ENCODE measurements at regions not wholly inside any gene's neighbourhood (a gene's known extent, or its start where the extent isn't known, plus 50 kb on each side); places are given as distances from the start of the nearest gene placed in this dataset.

DNA sequence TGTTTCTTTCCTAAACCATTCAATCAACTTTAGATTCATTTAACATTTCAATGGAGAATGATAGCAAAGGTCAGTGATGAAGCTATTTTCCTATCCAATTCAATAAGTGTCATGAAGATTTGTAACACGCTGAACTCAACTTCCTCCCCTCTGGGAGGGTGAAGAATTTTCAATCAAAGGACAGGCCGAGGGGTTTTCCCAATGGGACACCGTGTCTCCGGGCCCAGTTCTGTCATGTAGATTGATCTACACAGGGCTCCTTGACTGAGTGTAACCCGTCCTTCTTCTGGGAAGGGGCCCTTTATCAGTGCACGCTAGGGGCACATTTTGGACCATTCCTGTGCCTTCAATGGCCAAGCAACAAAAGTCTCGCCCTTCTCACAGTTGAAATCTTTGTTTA is 90.1 kb downstream of the KCNE4 start:
- 81 to 84% methylated on average over 6 to 7 of the region's 7 CpGs for WGBS, 2 experiments (ENCODE audit: insufficient coverage in 2 of 2)
- H3K4me3 ChIP-seq (ENCODE audit: extremely low read depth, insufficient read depth, low read length, poor library complexity, severe bottlenecking) = no peak overlapping the region
- no peaks in the 10 kb centered on the region for H3K36me3 ChIP-seq (ENCODE audit: control insufficient read depth, insufficient read depth, low read length)
- H3K27ac ChIP-seq (ENCODE audit: low read depth, low read length, severe bottlenecking) = no peak overlapping the region
- no peaks in the 10 kb centered on the region for H3K4me1 ChIP-seq (ENCODE audit: control insufficient read depth, insufficient read depth, low read length, poor library complexity, severe bottlenecking)
- H3K9me3 ChIP-seq (ENCODE audit: control insufficient read depth, low read length) = no peaks in the 10 kb centered on the region

- no peak overlapping the region for H3K27ac ChIP-seq (ENCODE audit: low read depth, low read length, severe bottlenecking)
- no peaks in the 10 kb centered on the region for H3K9me3 ChIP-seq (ENCODE audit: control insufficient read depth, low read length)
- 56 to 92% methylated on average over 1 to 2 of the region's 3 CpGs for WGBS, 2 experiments (ENCODE audit: insufficient coverage in 2 of 2)
- no peak overlapping the region for H3K4me3 ChIP-seq (ENCODE audit: extremely low read depth, insufficient read depth, low read length, poor library complexity, severe bottlenecking)
- H3K36me3 ChIP-seq (ENCODE audit: control insufficient read depth, insufficient read depth, low read length) = no peaks in the 10 kb centered on the region
- no peaks in the 10 kb centered on the region for H3K4me1 ChIP-seq (ENCODE audit: control insufficient read depth, insufficient read depth, low read length, poor library complexity, severe bottlenecking)
Measured at GRCh38 chr2:223147431-223147830, 95.4 kb downstream of the KCNE4 start.

DNA sequence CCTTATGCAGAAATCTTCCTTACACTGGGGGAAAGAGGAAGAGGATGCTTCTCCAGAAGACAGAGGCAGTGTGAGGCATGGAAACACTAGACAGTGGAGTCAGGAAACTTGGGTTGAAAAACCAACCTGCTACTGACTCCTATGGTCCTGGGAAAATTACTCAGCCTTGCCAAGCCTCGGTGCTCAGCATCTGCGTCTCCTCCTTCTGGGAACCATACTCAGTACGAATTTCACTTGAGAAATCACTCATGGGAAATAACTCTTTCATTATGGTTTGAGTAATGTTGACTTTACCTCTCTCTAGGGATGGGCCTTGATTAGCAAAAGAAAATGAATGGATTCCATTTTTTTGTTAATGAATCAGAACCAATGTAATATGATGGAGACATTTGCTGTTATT is 96.5 kb downstream of the KCNE4 start:
- H3K4me3 ChIP-seq (ENCODE audit: extremely low read depth, insufficient read depth, low read length, poor library complexity, severe bottlenecking) = no peak overlapping the region
- H3K27ac ChIP-seq (ENCODE audit: low read depth, low read length, severe bottlenecking) = no peak overlapping the region
- no peaks in the 10 kb centered on the region for H3K36me3 ChIP-seq (ENCODE audit: control insufficient read depth, insufficient read depth, low read length)
- H3K9me3 ChIP-seq (ENCODE audit: control insufficient read depth, low read length) = no peaks in the 10 kb centered on the region
- WGBS, 2 experiments (ENCODE audit: insufficient coverage in 2 of 2) = 71% methylated on average over 1 of the region's 3 CpGs; no CpG with 5 or more reads in 1 of the 2 experiments
- no peaks in the 10 kb centered on the region for H3K4me1 ChIP-seq (ENCODE audit: control insufficient read depth, insufficient read depth, low read length, poor library complexity, severe bottlenecking)

DNA sequence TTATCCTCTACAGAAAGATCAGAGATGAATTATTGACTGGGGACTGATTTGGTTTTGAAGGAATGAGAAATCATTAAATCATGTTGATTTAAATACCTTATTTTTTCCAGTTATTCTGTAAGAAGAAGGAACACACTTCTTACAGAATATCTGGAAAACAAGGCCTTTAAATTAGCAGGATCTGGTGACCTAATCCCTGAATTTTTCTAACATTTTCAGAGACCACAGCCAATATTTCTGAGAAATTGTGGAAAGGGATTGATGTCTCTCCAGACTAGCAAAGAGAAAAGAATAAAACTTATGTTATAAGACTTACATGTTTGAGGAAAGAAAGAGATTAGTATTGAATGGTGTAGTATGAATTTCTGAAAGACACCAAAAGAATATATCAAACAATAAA is 104.0 kb downstream of the KCNE4 start:
- H3K4me1 ChIP-seq (ENCODE audit: control insufficient read depth, insufficient read depth, low read length, poor library complexity, severe bottlenecking) = no peaks in the 10 kb centered on the region

GRCh38 chr2:223161873-223162458 is 110.0 kb downstream of the KCNE4 start:
- 90 to 100% methylated on average over 3 to 6 of the region's 8 CpGs for WGBS, 2 experiments (ENCODE audit: insufficient coverage in 2 of 2)
- no peaks in the 10 kb centered on the region for H3K4me1 ChIP-seq (ENCODE audit: control insufficient read depth, insufficient read depth, low read length, poor library complexity, severe bottlenecking)
- H3K4me3 ChIP-seq (ENCODE audit: extremely low read depth, insufficient read depth, low read length, poor library complexity, severe bottlenecking) = no peak overlapping the region
- H3K36me3 ChIP-seq (ENCODE audit: control insufficient read depth, insufficient read depth, low read length) = no peaks in the 10 kb centered on the region
- no peak overlapping the region for H3K27ac ChIP-seq (ENCODE audit: low read depth, low read length, severe bottlenecking)
- H3K9me3 ChIP-seq (ENCODE audit: control insufficient read depth, low read length) = no peaks in the 10 kb centered on the region

More for the DNA sequence above, 104.0 kb downstream of the KCNE4 start:
- no peak overlapping the region for H3K4me3 ChIP-seq (ENCODE audit: extremely low read depth, insufficient read depth, low read length, poor library complexity, severe bottlenecking)
- no peaks in the 10 kb centered on the region for H3K9me3 ChIP-seq (ENCODE audit: control insufficient read depth, low read length)
- no peak overlapping the region for H3K27ac ChIP-seq (ENCODE audit: low read depth, low read length, severe bottlenecking)
- H3K36me3 ChIP-seq (ENCODE audit: control insufficient read depth, insufficient read depth, low read length) = no peaks in the 10 kb centered on the region

GRCh38 chr2:223165423-223166214 is 113.6 kb downstream of the KCNE4 start:
- no peaks in the 10 kb centered on the region for H3K4me1 ChIP-seq (ENCODE audit: control insufficient read depth, insufficient read depth, low read length, poor library complexity, severe bottlenecking)
- H3K36me3 ChIP-seq (ENCODE audit: control insufficient read depth, insufficient read depth, low read length) = no peaks in the 10 kb centered on the region
- WGBS, 2 experiments (ENCODE audit: insufficient coverage in 2 of 2) = no CpG with 5 or more reads among the region's 2 CpGs
- no peak overlapping the region for H3K27ac ChIP-seq (ENCODE audit: low read depth, low read length, severe bottlenecking)
- no peak overlapping the region for H3K4me3 ChIP-seq (ENCODE audit: extremely low read depth, insufficient read depth, low read length, poor library complexity, severe bottlenecking)
- H3K9me3 ChIP-seq (ENCODE audit: control insufficient read depth, low read length) = no peaks in the 10 kb centered on the region

- no peaks in the 10 kb centered on the region for H3K36me3 ChIP-seq (ENCODE audit: control insufficient read depth, insufficient read depth, low read length)
- no peaks in the 10 kb centered on the region for H3K4me1 ChIP-seq (ENCODE audit: control insufficient read depth, insufficient read depth, low read length, poor library complexity, severe bottlenecking)
- no peaks in the 10 kb centered on the region for H3K9me3 ChIP-seq (ENCODE audit: control insufficient read depth, low read length)
- H3K27ac ChIP-seq (ENCODE audit: low read depth, low read length, severe bottlenecking) = no peak overlapping the region
- no peak overlapping the region for H3K4me3 ChIP-seq (ENCODE audit: extremely low read depth, insufficient read depth, low read length, poor library complexity, severe bottlenecking)
Measured at GRCh38 chr2:223166215-223166493, 114.2 kb downstream of the KCNE4 start.

DNA sequence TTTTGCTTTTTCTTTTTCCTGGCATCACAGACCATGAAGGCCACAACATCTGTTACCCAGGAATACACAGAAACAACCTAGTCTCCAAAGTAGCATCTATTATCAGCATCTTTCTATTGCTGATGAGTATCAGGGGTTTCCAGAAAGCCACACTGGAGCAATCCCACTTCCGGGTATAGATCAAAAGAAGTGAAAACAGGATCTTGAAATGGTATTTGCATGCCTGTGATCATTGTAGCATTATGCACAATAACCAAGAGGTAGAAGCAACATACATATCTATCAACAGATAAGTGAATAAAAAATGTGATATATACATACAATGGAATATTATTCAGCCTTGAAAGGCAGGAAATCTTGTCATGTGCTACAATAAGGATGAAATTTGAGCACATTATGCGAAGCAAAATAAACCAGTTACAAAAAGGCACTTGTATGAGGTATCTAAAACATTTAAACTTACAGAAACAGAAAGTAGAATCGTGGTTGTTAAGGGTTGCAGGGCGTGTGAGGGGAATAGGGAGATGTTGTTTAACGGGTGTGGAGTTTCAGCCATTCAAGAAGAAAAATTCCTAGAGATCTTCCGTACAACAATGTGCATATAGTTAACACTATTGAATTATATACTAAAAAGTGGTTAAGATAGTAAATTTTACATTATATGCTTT is 115.1 kb downstream of the KCNE4 start:
- Histone ChIP-seq H3K9me3 (ENCODE audit: control insufficient read depth, low read length) (no peaks in the 10 kb centered on the region), H3K27ac (ENCODE audit: low read depth, low read length, severe bottlenecking) (no peak overlapping the region), H3K4me3 (ENCODE audit: extremely low read depth, insufficient read depth, low read length, poor library complexity, severe bottlenecking) (no peak overlapping the region), H3K36me3 (ENCODE audit: control insufficient read depth, insufficient read depth, low read length) (no peaks in the 10 kb centered on the region), H3K4me1 (ENCODE audit: control insufficient read depth, insufficient read depth, low read length, poor library complexity, severe bottlenecking) (no peaks in the 10 kb centered on the region)
- WGBS, 2 experiments (ENCODE audit: insufficient coverage in 2 of 2) = no CpG with 5 or more reads among the region's 6 CpGs

DNA sequence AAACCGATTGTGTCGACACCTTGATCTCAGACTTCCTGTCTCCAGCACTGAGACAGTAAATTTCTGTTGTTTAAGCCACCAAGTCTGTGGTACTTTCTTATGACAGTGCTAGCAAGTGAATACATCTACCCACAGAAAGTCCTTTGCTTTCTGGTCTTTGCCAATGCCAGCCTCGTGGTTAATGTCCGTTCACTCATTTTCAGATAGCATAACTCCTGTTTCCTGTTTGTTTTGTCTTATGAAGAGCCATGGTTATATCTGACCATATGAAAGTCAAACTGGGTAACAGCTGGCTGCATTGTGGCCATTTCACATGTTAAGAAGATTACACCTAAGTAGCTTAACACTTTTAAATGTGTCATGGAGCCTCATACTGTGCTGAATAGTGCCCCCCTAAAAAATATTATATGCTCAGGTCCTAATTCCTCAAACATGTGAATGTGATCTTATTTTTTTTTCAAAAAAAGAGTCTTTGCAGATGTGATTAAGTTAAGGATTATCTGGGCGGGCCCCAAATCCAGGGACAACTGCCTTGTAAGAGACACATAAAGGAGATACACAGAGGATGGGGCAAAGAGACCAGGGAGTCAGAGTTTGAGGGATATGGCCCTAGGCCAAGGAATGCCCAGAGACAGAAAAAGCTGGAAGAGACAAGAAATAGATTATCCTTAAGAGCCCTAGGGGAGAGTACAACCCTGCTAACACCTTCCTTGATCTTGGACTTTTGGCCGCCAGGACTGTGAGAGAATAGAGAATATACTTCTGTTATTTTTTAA is 118.0 kb downstream of the KCNE4 start:
- H3K4me1 ChIP-seq (ENCODE audit: control insufficient read depth, insufficient read depth, low read length, poor library complexity, severe bottlenecking) = no peaks in the 10 kb centered on the region
- H3K36me3 ChIP-seq (ENCODE audit: control insufficient read depth, insufficient read depth, low read length) = no peaks in the 10 kb centered on the region
- H3K9me3 ChIP-seq (ENCODE audit: control insufficient read depth, low read length) = no peaks in the 10 kb centered on the region
- no peak overlapping the region for H3K4me3 ChIP-seq (ENCODE audit: extremely low read depth, insufficient read depth, low read length, poor library complexity, severe bottlenecking)
- H3K27ac ChIP-seq (ENCODE audit: low read depth, low read length, severe bottlenecking) = no peak overlapping the region
- 31 to 68% methylated on average over 1 to 3 of the region's 6 CpGs for WGBS, 2 experiments (ENCODE audit: insufficient coverage in 2 of 2)

DNA sequence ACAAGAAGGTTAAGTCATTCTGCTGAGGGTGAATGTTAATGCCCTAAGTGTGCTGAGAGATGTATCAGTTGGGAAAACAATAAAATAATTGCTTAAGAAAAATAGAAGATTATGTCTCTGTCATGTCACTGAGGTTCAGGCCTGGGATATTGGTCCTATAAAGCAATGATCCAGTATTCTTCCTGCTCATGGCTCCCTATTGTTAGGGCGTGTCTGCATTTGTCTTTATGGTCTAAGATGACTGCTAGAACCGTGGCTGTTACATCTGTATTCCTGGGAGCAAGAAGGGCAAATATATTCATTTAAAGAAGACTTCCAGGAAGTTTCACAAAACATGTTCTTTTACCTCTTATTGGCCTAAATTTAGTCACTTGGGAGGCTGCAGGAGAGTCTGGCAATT is 125.0 kb downstream of the KCNE4 start:
- WGBS, 2 experiments (ENCODE audit: insufficient coverage in 2 of 2) = 90% methylated on average over 2 of the region's 2 CpGs; no CpG with 5 or more reads in 1 of the 2 experiments
- Histone ChIP-seq H3K4me3 (ENCODE audit: extremely low read depth, insufficient read depth, low read length, poor library complexity, severe bottlenecking) (no peak overlapping the region), H3K27ac (ENCODE audit: low read depth, low read length, severe bottlenecking) (no peak overlapping the region), H3K4me1 (ENCODE audit: control insufficient read depth, insufficient read depth, low read length, poor library complexity, severe bottlenecking) (no peaks in the 10 kb centered on the region), H3K9me3 (ENCODE audit: control insufficient read depth, low read length) (no peaks in the 10 kb centered on the region), H3K36me3 (ENCODE audit: control insufficient read depth, insufficient read depth, low read length) (no peaks in the 10 kb centered on the region)
